Karpas-422 (cell line): ENCODE measurements at regions not wholly inside any gene's neighbourhood (a gene's known extent, or its start where the extent isn't known, plus 50 kb on each side); places are given as distances from the start of the nearest gene placed in this dataset.

Source experiments
- DNase-seq: peaks from one replicate; pipeline ENCODE4 v3.0.0-alpha.2; 2015
- H2AFZ ChIP-seq: fragments of 200-600 bp; sonication (generic); 2 replicates; pipeline ENCODE4 v1.6.1; 2014; ENCODE audit warnings: antibody characterized with exemption, low read length, mixed read lengths
- H3K27ac ChIP-seq: fragments of 200-600 bp; sonication (generic); 2 replicates; pipeline ENCODE4 v1.5.1; 2014; ENCODE audit warnings: mild to moderate bottlenecking, low read length, moderate library complexity
- H3K27me3 ChIP-seq: fragments of 200-600 bp; sonication (generic); 2 replicates; pipeline ENCODE4 v1.6.1; 2014; ENCODE audit warnings: low read length, mixed read lengths
- H3K36me3 ChIP-seq: fragments of 200-600 bp; sonication (generic); 2 replicates; pipeline ENCODE4 v1.6.1; 2014; ENCODE audit warnings: low read length, mixed read lengths; ENCODE audit not compliant: insufficient read depth
- H3K4me1 ChIP-seq: fragments of 200-600 bp; sonication (generic); 2 replicates; pipeline ENCODE4 v1.6.1; 2014; ENCODE audit warnings: mild to moderate bottlenecking, low read length, mixed read lengths
- H3K4me2 ChIP-seq: fragments of 200-600 bp; sonication (generic); 2 replicates; pipeline ENCODE4 v1.6.1; 2014; ENCODE audit warnings: low read length, low read depth, mild to moderate bottlenecking; ENCODE audit not compliant: poor library complexity, severe bottlenecking
- H3K4me3 ChIP-seq: fragments of 200-600 bp; sonication (generic); 2 replicates; pipeline ENCODE4 v1.5.1; 2014; ENCODE audit warnings: mild to moderate bottlenecking, antibody characterized with exemption, low read length, mixed read lengths
- H3K79me2 ChIP-seq: fragments of 200-600 bp; sonication (generic); 2 replicates; pipeline ENCODE4 v1.6.1; 2014; ENCODE audit warnings: mild to moderate bottlenecking, low read length, mixed read lengths
- H3K9ac ChIP-seq: fragments of 200-600 bp; sonication (generic); 2 replicates; pipeline ENCODE4 v1.6.0; 2014; ENCODE audit warnings: low read length
- H3K9me2 ChIP-seq: fragments of 200-600 bp; sonication (generic), shearing (Covaris generic); replicated peaks from 2 replicates; pipeline ENCODE4 v1.6.0; 2014; ENCODE audit warnings: mild to moderate bottlenecking, low read length, moderate library complexity; ENCODE audit not compliant: insufficient read depth
- H3K9me3 ChIP-seq: fragments of 300-700, 200-600 bp; sonication (generic); 2 replicates; pipeline ENCODE4 v1.6.1; 2014; ENCODE audit warnings: low read length, mixed read lengths
- H4K20me1 ChIP-seq: fragments of 200-600 bp; sonication (generic); 2 replicates; pipeline ENCODE4 v1.6.1; 2014; ENCODE audit warnings: mild to moderate bottlenecking, antibody characterized with exemption, low read length, low read depth; ENCODE audit not compliant: insufficient read depth

DNA sequence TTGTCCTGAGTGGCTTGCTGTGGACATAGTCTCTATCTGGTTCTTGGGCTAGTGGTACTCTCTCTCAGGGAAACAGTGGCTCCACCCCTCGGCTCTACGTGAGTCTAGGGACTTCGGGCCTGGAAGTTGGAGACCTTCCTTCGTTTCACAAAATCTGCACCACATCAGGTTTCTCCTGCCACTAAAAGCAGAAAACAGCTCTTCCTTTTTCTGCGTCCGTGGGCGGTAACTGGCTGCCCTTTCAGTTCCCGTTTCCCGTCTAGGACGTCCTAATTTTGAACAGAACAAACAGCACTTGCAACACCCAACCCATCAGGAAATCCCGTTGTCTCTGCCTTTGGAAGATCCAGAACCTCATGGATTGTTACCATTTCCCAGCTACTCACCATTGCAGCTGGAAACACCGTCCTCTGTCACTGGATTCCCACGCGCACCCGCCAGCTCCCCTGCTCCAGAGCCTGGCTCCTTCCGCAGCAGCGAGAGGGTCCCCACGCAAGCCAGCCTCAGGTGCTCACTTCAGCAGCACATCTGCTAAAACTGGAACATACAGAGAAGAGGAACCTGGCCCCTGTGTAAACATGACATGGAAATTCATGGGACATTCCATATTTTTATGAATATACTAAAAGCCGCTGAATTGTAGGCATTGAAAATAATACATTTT lies 311.4 kb upstream of the AKR1E2 start:
- Histone ChIP-seq H2AFZ (peak overlapping the region; percentile 46; the same call in 1 of the 2 replicates), H3K4me2 (peak overlapping the region; percentile 45), H3K27ac (no peak overlapping the region)

GRCh38 chr10:4512671-4513240 lies 313.3 kb upstream of the AKR1E2 start:
- Histone ChIP-seq H3K9ac (no peak overlapping the region), H3K9me2 (no peaks in the 10 kb centered on the region), H4K20me1 (no peaks in the 10 kb centered on the region), H2AFZ (no peak overlapping the region), H3K4me2 (no peak overlapping the region), H3K9me3 (no peaks in the 10 kb centered on the region), H3K79me2 (no peaks in the 10 kb centered on the region), H3K36me3 (no peaks in the 10 kb centered on the region), H3K4me3 (no peak overlapping the region), H3K27me3 (no peaks in the 10 kb centered on the region), H3K27ac (no peak overlapping the region), H3K4me1 (peaks cover 21% of the 10 kb centered on the region)
- peak; percentile 49 for DNase-seq

More for the DNA sequence above, 311.4 kb upstream of the AKR1E2 start:
- H3K79me2 ChIP-seq = no peaks in the 10 kb centered on the region
- H3K4me3 ChIP-seq = 0 out of 2 replicates have a peak overlapping the region, but pooled peaks have one; percentile 12
- no peaks in the 10 kb centered on the region for H4K20me1 ChIP-seq
- H3K9me2 ChIP-seq = no peaks in the 10 kb centered on the region; the same call in 1 of the 2 replicates
- peaks cover 21% of the 10 kb centered on the region for H3K4me1 ChIP-seq
- H3K9ac ChIP-seq = no peak overlapping the region
- no peaks in the 10 kb centered on the region for H3K27me3 ChIP-seq
- H3K36me3 ChIP-seq = no peaks in the 10 kb centered on the region
- no peaks in the 10 kb centered on the region for H3K9me3 ChIP-seq
- DNase-seq = peak; percentile 65

DNA sequence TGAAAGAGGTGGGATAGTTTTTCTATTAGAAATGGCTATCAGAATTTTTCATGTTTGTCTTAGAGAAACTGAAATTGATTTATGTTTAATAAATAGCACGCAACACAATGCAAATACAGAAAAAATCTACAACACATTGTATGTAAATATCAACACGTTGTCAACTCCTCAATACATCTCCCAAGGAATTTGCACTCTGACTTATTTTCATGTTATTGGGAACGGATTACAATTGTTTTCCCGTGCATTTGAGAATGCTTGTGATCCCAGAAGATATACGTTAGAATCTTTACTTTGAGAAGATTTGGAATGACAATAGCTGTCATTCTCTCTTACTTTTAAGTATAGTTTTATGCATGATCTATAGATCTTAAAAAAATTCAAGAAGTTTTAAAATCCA lies 313.8 kb upstream of the AKR1E2 start:
- H3K9me3 ChIP-seq = no peaks in the 10 kb centered on the region
- no peaks in the 10 kb centered on the region for H3K36me3 ChIP-seq
- no peaks in the 10 kb centered on the region for H3K27me3 ChIP-seq
- H3K4me1 ChIP-seq = peaks cover 21% of the 10 kb centered on the region
- H3K27ac ChIP-seq = no peak overlapping the region
- no peaks in the 10 kb centered on the region for H4K20me1 ChIP-seq
- H3K9ac ChIP-seq = no peak overlapping the region
- H2AFZ ChIP-seq = no peak overlapping the region
- no peak for DNase-seq
- no peaks in the 10 kb centered on the region for H3K79me2 ChIP-seq
- no peak overlapping the region for H3K4me2 ChIP-seq
- H3K9me2 ChIP-seq = no peaks in the 10 kb centered on the region
- H3K4me3 ChIP-seq = no peak overlapping the region

DNA sequence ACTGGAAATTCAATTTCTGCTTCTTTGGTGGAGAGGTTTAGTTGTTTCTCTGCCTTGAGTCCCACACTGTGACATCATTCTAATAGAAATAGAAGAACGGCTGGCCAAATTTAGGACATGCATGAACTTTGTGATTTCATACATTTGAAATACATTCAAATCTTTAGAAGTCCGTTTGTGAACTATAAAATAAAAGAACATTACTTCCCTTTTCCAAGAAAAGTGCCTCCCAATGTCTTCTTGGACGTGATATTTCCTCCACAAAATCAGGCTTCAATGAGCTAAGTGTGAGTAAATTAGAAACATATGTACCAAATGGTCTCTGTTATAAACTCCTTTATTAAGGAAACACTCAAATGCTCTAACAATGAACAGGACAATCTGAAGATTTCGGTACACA lies 314.5 kb upstream of the AKR1E2 start:
- no peak overlapping the region for H3K4me3 ChIP-seq
- no peaks in the 10 kb centered on the region for H3K9me2 ChIP-seq
- DNase-seq = no peak
- no peaks in the 10 kb centered on the region for H3K79me2 ChIP-seq
- no peaks in the 10 kb centered on the region for H3K27me3 ChIP-seq
- H2AFZ ChIP-seq = no peak overlapping the region
- peaks cover 21% of the 10 kb centered on the region for H3K4me1 ChIP-seq
- H3K27ac ChIP-seq = no peak overlapping the region
- no peaks in the 10 kb centered on the region for H3K36me3 ChIP-seq
- no peak overlapping the region for H3K4me2 ChIP-seq
- H3K9ac ChIP-seq = no peak overlapping the region
- H3K9me3 ChIP-seq = no peaks in the 10 kb centered on the region
- no peaks in the 10 kb centered on the region for H4K20me1 ChIP-seq

GRCh38 chr10:4509405-4509804 lies 316.6 kb upstream of the AKR1E2 start:
- Histone ChIP-seq H3K4me3 (no peak overlapping the region), H2AFZ (no peak overlapping the region), H3K4me2 (no peak overlapping the region), H3K27ac (no peak overlapping the region), H3K9ac (no peak overlapping the region), H3K36me3 (no peaks in the 10 kb centered on the region), H3K9me3 (no peaks in the 10 kb centered on the region), H4K20me1 (no peaks in the 10 kb centered on the region), H3K9me2 (no peaks in the 10 kb centered on the region), H3K79me2 (no peaks in the 10 kb centered on the region), H3K27me3 (no peaks in the 10 kb centered on the region), H3K4me1 (peaks cover 3% of the 10 kb centered on the region)
- no peak for DNase-seq

DNA sequence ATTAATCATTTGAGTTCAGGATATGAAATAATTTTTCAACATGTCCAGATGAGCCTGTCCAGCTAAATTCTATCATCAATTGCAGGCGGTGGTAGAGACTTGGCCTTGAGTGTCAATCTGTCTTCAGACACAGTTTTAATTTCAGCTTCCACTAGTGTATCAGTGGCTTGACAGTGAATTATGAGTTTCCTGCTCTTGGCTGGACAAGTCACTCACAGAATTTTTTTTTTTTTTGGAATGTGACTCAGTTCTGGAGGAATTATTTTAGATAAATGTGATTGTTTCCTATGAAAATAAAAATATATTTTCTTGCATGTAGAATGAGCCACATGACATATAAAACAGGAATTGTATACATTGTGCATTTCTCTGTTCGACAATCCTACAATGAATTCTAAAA lies 319.9 kb upstream of the AKR1E2 start:
- no peak for DNase-seq
- H3K4me1 ChIP-seq = no peaks in the 10 kb centered on the region
- H3K4me2 ChIP-seq = no peak overlapping the region
- H3K9ac ChIP-seq = no peak overlapping the region
- no peak overlapping the region for H3K4me3 ChIP-seq
- H3K9me3 ChIP-seq = no peaks in the 10 kb centered on the region
- no peak overlapping the region for H3K27ac ChIP-seq
- H3K79me2 ChIP-seq = no peaks in the 10 kb centered on the region
- no peaks in the 10 kb centered on the region for H3K9me2 ChIP-seq
- H2AFZ ChIP-seq = no peak overlapping the region
- H3K27me3 ChIP-seq = no peaks in the 10 kb centered on the region
- H3K36me3 ChIP-seq = no peaks in the 10 kb centered on the region
- no peaks in the 10 kb centered on the region for H4K20me1 ChIP-seq

DNA sequence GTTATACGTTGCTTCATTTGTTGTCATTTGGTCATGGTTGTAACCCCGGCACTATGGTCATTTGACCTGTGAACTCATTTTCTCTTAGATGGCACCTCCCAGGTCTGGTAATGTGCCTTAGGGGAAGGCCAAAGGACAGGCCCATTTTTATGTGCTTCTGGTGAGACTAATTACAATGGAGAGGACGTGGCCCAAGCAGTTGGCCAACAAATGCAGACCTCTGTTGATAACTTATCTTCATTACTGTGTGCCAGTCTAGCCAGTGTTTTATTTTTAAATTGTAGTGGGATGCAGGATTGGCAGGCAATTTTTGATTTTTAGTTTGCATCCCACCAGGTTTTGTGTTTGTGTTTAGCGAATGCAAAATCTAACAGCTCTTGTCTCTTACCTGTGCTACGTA lies 321.5 kb upstream of the AKR1E2 start:
- no peaks in the 10 kb centered on the region for H3K36me3 ChIP-seq
- no peak for DNase-seq
- H3K9me2 ChIP-seq = no peaks in the 10 kb centered on the region
- H3K4me1 ChIP-seq = no peaks in the 10 kb centered on the region
- H3K79me2 ChIP-seq = no peaks in the 10 kb centered on the region
- H3K4me2 ChIP-seq = no peak overlapping the region
- H3K4me3 ChIP-seq = no peak overlapping the region
- H3K9me3 ChIP-seq = no peaks in the 10 kb centered on the region
- no peaks in the 10 kb centered on the region for H4K20me1 ChIP-seq
- H3K27me3 ChIP-seq = no peaks in the 10 kb centered on the region
- H3K9ac ChIP-seq = no peak overlapping the region
- no peak overlapping the region for H2AFZ ChIP-seq
- no peak overlapping the region for H3K27ac ChIP-seq

DNA sequence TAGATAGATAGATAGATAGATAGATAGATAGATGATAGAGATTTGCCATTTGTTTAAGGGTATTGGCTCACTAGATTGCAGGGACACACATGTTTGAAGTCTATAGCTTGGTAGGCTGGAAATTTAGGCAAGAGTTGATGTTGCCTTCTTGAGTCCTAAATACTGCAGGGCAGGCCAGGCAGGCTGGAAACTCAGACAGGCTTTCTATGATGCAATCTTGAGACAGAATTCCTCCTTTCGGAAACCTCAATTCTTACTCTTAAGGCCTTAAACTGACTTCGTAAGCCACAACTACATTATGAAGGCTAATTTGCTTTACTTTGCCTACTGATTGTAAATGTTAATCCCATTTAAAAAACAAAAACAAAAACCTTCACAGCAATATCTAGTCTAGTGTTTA lies 322.9 kb upstream of the AKR1E2 start:
- no peaks in the 10 kb centered on the region for H3K9me3 ChIP-seq
- H4K20me1 ChIP-seq = no peaks in the 10 kb centered on the region
- no peaks in the 10 kb centered on the region for H3K27me3 ChIP-seq
- no peak overlapping the region for H3K4me3 ChIP-seq
- no peaks in the 10 kb centered on the region for H3K36me3 ChIP-seq
- H3K79me2 ChIP-seq = no peaks in the 10 kb centered on the region
- H3K27ac ChIP-seq = no peak overlapping the region
- H3K4me2 ChIP-seq = no peak overlapping the region
- no peak overlapping the region for H2AFZ ChIP-seq
- no peaks in the 10 kb centered on the region for H3K4me1 ChIP-seq
- no peak overlapping the region for H3K9ac ChIP-seq
- DNase-seq = no peak
- H3K9me2 ChIP-seq = no peaks in the 10 kb centered on the region
